HFF-Myc (cell line): ENCODE measurements at regions not wholly inside any gene's neighbourhood (a gene's known extent, or its start where the extent isn't known, plus 50 kb on each side); places are given as distances from the start of the nearest gene placed in this dataset.

Source experiments
- DNase-seq: peaks from one replicate; pipeline ENCODE4 v3.0.0-alpha.2; 2011; ENCODE audit warnings: low read depth; ENCODE audit errors: extremely low read depth
- H3K4me3 ChIP-seq: replicated peaks from 2 replicates; pipeline ENCODE4 v1.5.1; 2011; ENCODE audit warnings: low read depth, mild to moderate bottlenecking, control low read depth, low read length
- TF ChIP-seq, protein P1 (sequence below): IDR thresholded peaks from 2 replicates; pipeline ENCODE4 v1.5.1; 2012; ENCODE audit warnings: mild to moderate bottlenecking, low read depth, low read length, control low read depth; ENCODE audit errors: missing control alignments

DNA sequence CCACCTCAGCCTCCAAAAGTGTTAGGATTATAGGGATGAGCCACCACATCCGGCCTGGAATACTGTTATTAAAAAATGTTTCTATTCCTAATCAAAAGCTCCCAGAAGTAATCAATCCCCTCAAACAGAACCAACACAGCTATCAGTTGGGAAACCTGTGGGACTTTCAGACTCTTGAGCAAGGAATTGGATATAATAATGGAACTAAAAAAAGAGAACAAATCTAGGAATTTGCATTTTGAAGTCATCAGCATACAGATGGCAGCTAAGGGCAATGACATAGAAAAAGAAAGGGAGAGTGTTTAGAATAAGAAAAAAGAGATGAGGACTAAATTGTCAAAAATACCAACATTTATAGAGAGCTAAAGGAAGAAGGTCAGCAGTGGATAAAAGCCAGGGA is 54.7 kb upstream of the AMN1 start:
- TF ChIP-seq, protein P1, sequence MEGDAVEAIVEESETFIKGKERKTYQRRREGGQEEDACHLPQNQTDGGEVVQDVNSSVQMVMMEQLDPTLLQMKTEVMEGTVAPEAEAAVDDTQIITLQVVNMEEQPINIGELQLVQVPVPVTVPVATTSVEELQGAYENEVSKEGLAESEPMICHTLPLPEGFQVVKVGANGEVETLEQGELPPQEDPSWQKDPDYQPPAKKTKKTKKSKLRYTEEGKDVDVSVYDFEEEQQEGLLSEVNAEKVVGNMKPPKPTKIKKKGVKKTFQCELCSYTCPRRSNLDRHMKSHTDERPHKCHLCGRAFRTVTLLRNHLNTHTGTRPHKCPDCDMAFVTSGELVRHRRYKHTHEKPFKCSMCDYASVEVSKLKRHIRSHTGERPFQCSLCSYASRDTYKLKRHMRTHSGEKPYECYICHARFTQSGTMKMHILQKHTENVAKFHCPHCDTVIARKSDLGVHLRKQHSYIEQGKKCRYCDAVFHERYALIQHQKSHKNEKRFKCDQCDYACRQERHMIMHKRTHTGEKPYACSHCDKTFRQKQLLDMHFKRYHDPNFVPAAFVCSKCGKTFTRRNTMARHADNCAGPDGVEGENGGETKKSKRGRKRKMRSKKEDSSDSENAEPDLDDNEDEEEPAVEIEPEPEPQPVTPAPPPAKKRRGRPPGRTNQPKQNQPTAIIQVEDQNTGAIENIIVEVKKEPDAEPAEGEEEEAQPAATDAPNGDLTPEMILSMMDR = no peak
- H3K4me3 ChIP-seq = no peak overlapping the region
- no peak for DNase-seq

DNA sequence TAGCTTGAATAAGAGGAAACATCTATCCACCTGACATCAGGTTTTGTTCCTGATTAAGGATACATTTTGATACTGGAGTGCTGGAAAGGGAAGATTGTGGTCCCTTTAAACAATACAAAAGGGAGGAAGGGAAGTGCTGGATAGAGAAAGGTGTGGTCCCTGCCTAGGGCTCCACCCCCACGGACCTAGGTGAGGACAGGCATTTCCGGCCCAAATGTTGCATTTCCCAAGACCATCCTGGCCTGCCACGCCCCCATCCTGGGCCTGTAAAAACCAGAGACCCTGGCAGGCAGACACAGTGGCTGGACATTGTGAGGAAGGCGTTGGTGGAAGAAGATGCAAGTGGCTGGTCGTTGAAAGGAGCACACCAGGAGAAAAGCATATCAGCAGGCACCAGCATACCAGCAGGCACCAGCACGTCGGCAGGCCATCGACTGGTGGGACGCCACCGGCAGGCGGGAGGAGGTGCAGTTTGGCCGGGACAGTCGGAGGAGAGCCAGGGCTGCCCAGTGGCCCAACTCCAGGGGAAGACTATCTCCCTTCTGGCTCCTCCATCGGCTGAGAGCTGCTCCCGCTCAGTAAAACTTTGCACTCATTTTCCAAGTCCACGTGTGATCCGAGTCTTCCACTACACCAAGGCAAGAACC is 53.2 kb upstream of the AMN1 start:
- DNase-seq = no peak
- TF ChIP-seq, protein P1 = no peak
- H3K4me3 ChIP-seq = no peak overlapping the region

DNA sequence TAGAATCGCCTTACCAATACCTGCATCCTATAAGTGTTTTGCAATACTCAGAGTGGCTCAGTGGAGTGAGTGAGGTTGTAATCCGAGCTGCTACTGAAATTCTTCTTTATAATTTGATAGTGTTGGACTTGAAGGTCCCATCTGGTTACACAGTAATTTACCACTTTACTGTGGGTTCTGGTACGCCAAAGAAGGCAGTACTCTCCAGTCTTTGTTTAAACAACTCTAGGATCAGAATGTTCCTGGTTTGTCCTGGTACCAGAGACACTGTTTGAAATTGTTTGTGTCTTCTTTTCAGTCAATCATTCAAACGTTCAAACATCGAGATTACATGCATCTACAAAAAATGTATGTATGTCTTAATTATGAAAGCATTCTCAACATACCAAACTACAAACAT is 51.3 kb upstream of the AMN1 start:
- DNase-seq = no peak
- no peak overlapping the region for H3K4me3 ChIP-seq
- TF ChIP-seq, protein P1 = no peak

DNA sequence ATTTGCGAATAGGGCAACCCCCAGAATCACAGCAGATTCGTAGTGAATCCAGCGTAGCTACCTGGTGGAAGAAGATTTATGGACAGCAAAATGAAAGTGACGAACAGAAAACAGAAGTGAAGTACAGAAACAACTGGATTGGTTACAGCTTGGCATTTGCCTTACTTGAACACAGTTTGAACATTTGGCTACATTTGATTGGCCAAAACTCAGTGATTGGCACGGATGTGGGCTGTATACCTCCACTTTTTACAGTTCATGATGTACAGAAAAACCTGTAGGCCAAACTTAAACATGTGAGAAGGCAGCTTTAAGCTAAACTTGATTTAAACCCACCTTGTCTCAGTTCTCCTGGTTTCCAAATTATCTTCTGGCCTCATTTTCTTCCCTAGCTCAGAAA is 49.9 kb upstream of the AMN1 start:
- TF ChIP-seq, protein P1 = no peak
- DNase-seq = no peak
- H3K4me3 ChIP-seq = no peak overlapping the region
